NOMO-1 (cell line): ENCODE measurements at regions not wholly inside any gene's neighbourhood (a gene's known extent, or its start where the extent isn't known, plus 50 kb on each side); places are given as distances from the start of the nearest gene placed in this dataset.
"Not testable (repeated sequence)": the region's sequence is repeated elsewhere in the genome, so short reads cannot be mapped to it uniquely, and the experiment has no call there.

Source experiments
- DNase-seq, 2 experiments: peaks; one replicate each; lab custom pipeline; 2025; ENCODE audit not compliant: unreplicated experiment in 2 of 2; lab: John Stamatoyannopoulos, UW

GRCh38 chr6:113776998-113777397 is 80.1 kb upstream of the MARCKS start:
- DNase-seq, result no peak

GRCh38 chr6:113777601-113778000 is 79.5 kb upstream of the MARCKS start:
- no peak for DNase-seq

- no peak for DNase-seq
Observed at GRCh38 chr6:113779656-113780055, 77.5 kb upstream of the MARCKS start.

- DNase-seq, result peak in 1 of 2 experiments; percentile 46
Observed at GRCh38 chr6:113782636-113783035, 74.5 kb upstream of the MARCKS start.

- no peak for DNase-seq
Observed at GRCh38 chr6:113786168-113786567, 71.0 kb upstream of the MARCKS start.

GRCh38 chr6:113788586-113788985 is 68.6 kb upstream of the MARCKS start:
- no peak for DNase-seq

- DNase-seq, result not testable (repeated sequence)
Observed at GRCh38 chr6:113791225-113791624, 65.9 kb upstream of the MARCKS start.

- DNase-seq, result not testable (repeated sequence)
Observed at GRCh38 chr6:113795371-113795770, 61.8 kb upstream of the MARCKS start.

GRCh38 chr6:113796038-113796437 is 61.1 kb upstream of the MARCKS start:
- DNase-seq, result no peak

GRCh38 chr6:113802779-113803178 is 54.4 kb upstream of the MARCKS start:
- no peak for DNase-seq

GRCh38 chr6:113805173-113805790 is 51.9 kb upstream of the MARCKS start:
- DNase-seq, result peak; percentile 64 to 90

- no peak for DNase-seq
Observed at GRCh38 chr6:113805811-113806495, 51.2 kb upstream of the MARCKS start.
